HG02763 (cell line): ENCODE measurements at regions not wholly inside any gene's neighbourhood (a gene's known extent, or its start where the extent isn't known, plus 50 kb on each side); places are given as distances from the start of the nearest gene placed in this dataset.

Source experiments
- ATAC-seq: cut with Tn5 transposase; IDR thresholded peaks from one replicate; pipeline ENCODE4 v1.9.1; 2021; ENCODE audit warnings: mild to moderate bottlenecking, moderate library complexity; ENCODE audit not compliant: unreplicated experiment

DNA sequence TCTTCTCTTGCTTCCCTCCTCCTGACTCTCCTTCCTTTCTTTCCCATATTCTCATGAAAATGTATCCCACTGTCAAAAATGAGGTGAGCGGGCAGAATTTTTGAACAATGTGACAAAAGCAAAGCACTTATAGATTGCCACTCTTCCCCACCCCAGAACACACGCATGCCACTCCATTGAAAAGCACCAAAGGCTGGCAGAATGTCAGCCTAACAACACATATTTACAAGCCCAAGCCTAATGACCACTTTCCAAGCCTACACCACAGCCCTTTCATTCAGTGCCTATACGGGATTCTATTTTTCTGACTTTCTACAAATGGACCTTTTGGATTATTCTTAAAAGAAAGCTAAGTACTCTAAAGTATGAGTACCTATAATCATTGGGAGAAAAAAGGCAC lies 62.9 kb upstream of the METAP2 start:
- ATAC-seq: no peak

- ATAC-seq: no peak
These were observed 62.5 kb upstream of the METAP2 start for GRCh38 chr12:95411466-95411865.

DNA sequence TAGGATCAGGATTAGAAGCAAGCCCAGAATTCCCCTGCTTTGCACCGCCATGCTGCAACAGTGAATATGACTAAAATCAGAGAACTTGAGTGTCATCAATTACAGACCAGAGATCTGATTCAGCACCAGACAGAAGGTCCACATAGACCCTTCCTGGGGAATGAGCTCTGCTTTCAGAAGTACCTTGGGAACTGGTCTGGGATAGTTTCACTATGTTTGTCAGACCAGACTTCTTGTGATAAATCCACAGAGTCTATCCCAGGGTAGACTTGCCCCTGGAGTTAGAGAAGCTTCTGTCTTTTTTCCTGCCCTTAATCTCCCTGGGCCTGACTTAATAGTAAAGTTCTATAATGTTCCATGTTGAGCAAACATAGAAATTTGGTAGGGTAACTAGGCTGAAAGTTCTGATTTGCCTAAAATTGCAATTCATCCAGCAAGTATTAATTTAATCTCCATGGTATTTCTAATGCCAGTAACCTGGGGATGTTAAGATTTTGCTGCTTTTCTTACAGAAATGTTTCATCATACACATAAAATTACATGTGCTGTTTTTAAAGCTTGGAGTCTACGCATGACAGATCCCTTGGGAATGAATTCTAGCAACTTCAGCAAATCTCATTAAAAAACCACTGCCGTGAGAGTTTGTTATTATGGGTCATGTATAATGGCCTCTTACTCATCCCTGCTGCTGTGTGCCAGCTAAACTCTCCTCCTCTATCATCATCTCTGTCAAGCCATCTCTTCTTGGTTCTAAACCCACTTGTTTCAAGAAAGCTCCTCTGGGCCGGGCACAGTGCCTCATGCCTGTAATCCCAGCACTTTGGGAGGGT lies 61.3 kb upstream of the METAP2 start:
- no peak for ATAC-seq

- ATAC-seq: no peak
These were observed 60.4 kb upstream of the METAP2 start for GRCh38 chr12:95413576-95413975.

DNA sequence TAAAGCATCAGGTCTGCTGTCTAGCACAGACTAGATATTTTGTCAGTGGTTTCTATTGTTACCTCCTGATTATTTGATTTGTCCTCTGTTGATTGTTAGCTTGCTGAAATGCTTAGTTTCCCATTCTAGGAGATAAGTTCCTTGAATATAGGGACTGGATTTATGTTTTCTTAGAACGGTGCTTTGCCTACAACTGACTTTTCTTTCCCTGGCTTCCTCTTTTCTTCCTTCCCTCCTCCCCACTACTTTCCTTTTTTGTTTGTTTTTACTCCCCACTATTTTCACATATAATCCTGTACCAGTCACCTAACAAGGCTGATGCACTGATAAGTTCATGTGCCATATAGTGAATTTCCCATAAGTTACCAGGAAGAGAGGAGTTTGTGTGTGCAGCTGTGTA lies 58.5 kb upstream of the METAP2 start:
- no peak for ATAC-seq

GRCh38 chr12:95416111-95416636 lies 57.8 kb upstream of the METAP2 start:
- no peak for ATAC-seq

- ATAC-seq: no peak
These were observed 56.6 kb upstream of the METAP2 start for GRCh38 chr12:95417372-95417771.

DNA sequence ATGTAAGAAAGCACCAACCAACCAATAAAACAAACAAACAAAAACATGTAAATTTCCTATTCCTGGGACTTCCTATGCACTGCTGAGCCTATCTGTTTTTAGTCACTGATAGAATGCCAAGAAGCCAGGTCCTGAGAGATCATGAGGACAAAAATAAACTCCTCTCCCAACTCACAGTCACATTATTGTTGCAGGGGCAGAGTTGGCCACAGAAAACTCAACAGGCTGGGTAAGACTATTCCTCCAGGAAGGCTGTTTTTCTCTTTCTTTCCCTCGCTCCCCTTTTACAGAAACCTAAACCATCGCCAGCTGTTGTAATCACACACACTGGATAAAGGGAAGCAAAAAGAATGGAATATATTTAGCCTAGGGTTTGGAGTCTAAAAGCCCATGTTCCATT lies 55.8 kb upstream of the METAP2 start:
- ATAC-seq: no peak
